ENCODE measurements at regions not wholly inside any gene's neighbourhood (a gene's known extent, or its start where the extent isn't known, plus 50 kb on each side); places are given as distances from the start of the nearest gene placed in this dataset.

DNA sequence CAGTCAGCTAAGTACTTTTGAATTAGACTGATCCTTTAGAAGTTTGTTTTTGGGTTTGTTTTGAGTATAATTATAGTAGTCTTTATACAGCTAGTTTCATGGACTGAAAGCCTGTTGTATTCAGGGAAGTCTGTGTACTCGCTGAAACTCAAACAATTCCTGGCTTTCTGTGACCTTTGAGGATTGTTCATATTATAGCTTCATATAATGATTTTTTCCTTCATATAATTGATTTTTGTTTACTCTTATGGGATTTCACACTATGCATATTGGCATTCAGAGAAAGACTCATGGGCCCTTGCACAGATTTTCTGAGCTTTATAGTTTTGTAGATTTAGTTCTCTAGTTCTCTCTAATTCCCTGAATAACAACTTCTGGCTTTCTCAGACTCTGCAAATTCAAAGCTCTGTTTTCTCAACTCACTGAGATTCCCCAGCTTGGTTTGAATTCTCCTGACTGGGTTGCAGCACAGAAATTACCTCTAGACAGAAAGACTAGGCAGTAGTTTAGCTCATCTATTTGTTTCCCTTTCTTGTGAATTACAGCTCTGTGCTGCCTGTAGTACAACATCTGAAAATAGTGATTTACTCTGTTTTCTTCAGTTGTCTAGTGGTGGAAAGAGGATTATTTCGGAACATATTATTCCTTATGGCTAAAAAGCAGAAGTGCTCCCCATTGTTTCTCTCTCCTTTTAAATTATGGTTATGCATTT is 495.9 kb upstream of the CNTNAP5 start:
- TF ChIP-seq CTCF (IDR thresholded peaks at IDR 0.05) (no peak), EP300 (IDR thresholded peaks at IDR 0.05) (no peak)

All from tibial nerve (tissue), 4 donors.